Karpas-422 (cell line): ENCODE measurements at regions not wholly inside any gene's neighbourhood (a gene's known extent, or its start where the extent isn't known, plus 50 kb on each side); places are given as distances from the start of the nearest gene placed in this dataset.

Source experiments
- DNase-seq: peaks from one replicate; pipeline ENCODE4 v3.0.0-alpha.2; 2015
- H2AFZ ChIP-seq: fragments of 200-600 bp; sonication (generic); 2 replicates; pipeline ENCODE4 v1.6.1; 2014; ENCODE audit warnings: antibody characterized with exemption, low read length, mixed read lengths
- H3K27ac ChIP-seq: fragments of 200-600 bp; sonication (generic); 2 replicates; pipeline ENCODE4 v1.5.1; 2014; ENCODE audit warnings: mild to moderate bottlenecking, low read length, moderate library complexity
- H3K27me3 ChIP-seq: fragments of 200-600 bp; sonication (generic); 2 replicates; pipeline ENCODE4 v1.6.1; 2014; ENCODE audit warnings: low read length, mixed read lengths
- H3K36me3 ChIP-seq: fragments of 200-600 bp; sonication (generic); 2 replicates; pipeline ENCODE4 v1.6.1; 2014; ENCODE audit warnings: low read length, mixed read lengths; ENCODE audit not compliant: insufficient read depth
- H3K4me1 ChIP-seq: fragments of 200-600 bp; sonication (generic); 2 replicates; pipeline ENCODE4 v1.6.1; 2014; ENCODE audit warnings: mild to moderate bottlenecking, low read length, mixed read lengths
- H3K4me2 ChIP-seq: fragments of 200-600 bp; sonication (generic); 2 replicates; pipeline ENCODE4 v1.6.1; 2014; ENCODE audit warnings: low read length, low read depth, mild to moderate bottlenecking; ENCODE audit not compliant: poor library complexity, severe bottlenecking
- H3K4me3 ChIP-seq: fragments of 200-600 bp; sonication (generic); 2 replicates; pipeline ENCODE4 v1.5.1; 2014; ENCODE audit warnings: mild to moderate bottlenecking, antibody characterized with exemption, low read length, mixed read lengths
- H3K79me2 ChIP-seq: fragments of 200-600 bp; sonication (generic); 2 replicates; pipeline ENCODE4 v1.6.1; 2014; ENCODE audit warnings: mild to moderate bottlenecking, low read length, mixed read lengths
- H3K9ac ChIP-seq: fragments of 200-600 bp; sonication (generic); 2 replicates; pipeline ENCODE4 v1.6.0; 2014; ENCODE audit warnings: low read length
- H3K9me2 ChIP-seq: fragments of 200-600 bp; sonication (generic), shearing (Covaris generic); replicated peaks from 2 replicates; pipeline ENCODE4 v1.6.0; 2014; ENCODE audit warnings: mild to moderate bottlenecking, low read length, moderate library complexity; ENCODE audit not compliant: insufficient read depth
- H3K9me3 ChIP-seq: fragments of 300-700, 200-600 bp; sonication (generic); 2 replicates; pipeline ENCODE4 v1.6.1; 2014; ENCODE audit warnings: low read length, mixed read lengths
- H4K20me1 ChIP-seq: fragments of 200-600 bp; sonication (generic); 2 replicates; pipeline ENCODE4 v1.6.1; 2014; ENCODE audit warnings: mild to moderate bottlenecking, antibody characterized with exemption, low read length, low read depth; ENCODE audit not compliant: insufficient read depth

DNA sequence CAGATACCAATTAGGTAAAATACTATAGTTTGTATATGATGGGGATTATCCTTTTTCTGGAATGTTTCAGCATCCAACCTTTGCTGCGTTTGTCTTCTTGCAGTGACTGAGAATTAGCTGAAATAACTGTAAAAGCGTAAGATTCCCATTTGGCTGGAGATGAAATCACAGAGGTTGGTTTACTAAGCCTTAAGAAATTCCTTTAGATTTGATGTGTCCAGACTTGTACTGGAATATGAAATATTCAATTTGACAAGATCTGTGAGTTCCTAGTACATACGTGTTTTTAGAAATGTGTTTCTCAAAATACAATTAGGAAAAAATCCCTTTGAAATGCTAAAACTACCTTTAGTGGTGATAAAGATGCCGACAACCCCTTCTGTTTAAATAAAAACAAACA, 286.0 kb upstream of the DMRT1 start:
- Histone ChIP-seq H3K9me2 (no peaks in the 10 kb centered on the region), H3K4me2 (no peak overlapping the region), H2AFZ (no peak overlapping the region), H3K4me1 (peaks cover 37% of the 10 kb centered on the region), H3K9me3 (no peaks in the 10 kb centered on the region), H3K79me2 (peaks cover 53% of the 10 kb centered on the region), H3K27ac (peak overlapping the region; percentile 43; the same call in 1 of the 2 replicates), H3K4me3 (no peak overlapping the region), H4K20me1 (no peaks in the 10 kb centered on the region), H3K27me3 (no peaks in the 10 kb centered on the region), H3K9ac (no peak overlapping the region), H3K36me3 (no peaks in the 10 kb centered on the region)
- DNase-seq, result no peak

DNA sequence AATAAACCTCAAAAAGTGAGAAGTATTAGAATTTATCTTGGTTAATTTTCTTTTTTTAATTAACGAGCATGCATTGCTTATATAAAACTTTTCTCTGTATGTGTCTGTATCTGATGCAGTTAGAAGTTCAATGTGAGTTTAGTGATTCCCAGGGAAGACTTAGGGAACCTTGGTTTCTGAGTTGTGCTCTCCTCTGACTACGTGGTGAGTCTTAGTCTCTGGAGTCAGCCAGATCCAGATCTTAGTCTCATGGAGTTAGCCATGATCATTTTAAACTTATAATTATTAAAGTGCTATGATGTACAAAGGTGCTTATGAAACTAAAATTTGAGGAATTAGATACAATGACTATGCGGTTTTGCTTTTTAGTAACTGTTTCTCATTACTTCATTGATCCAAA, 285.3 kb upstream of the DMRT1 start:
- H4K20me1 ChIP-seq, result no peaks in the 10 kb centered on the region
- no peak overlapping the region for H3K4me3 ChIP-seq
- H3K4me1 ChIP-seq, result peaks cover 44% of the 10 kb centered on the region
- H3K4me2 ChIP-seq, result no peak overlapping the region
- H3K9ac ChIP-seq, result no peak overlapping the region
- H3K79me2 ChIP-seq, result peaks cover 56% of the 10 kb centered on the region
- no peaks in the 10 kb centered on the region for H3K36me3 ChIP-seq
- H3K27me3 ChIP-seq, result no peaks in the 10 kb centered on the region
- no peaks in the 10 kb centered on the region for H3K9me3 ChIP-seq
- H3K27ac ChIP-seq, result peak overlapping the region; percentile 43
- no peaks in the 10 kb centered on the region for H3K9me2 ChIP-seq
- no peak overlapping the region for H2AFZ ChIP-seq
- no peak for DNase-seq

DNA sequence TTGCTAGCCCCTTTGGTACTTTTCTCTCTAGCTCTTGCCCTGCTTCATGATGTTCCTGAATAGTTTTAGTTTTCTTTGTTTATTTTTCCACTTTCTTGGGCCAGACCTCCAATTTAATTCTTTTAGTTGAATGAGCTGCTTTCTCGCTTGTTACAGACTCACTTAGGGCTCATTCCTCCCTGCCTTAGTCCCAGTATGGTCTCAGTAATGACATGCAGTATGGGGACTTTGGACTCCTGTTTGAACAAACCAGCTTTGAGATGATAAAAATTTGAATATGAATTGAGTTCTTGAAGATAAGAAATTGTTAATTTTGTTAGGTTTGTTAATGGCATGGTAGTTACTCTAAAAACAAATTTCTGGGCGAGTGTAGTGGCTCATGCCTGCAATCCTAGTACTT, 284.8 kb upstream of the DMRT1 start:
- H3K4me3 ChIP-seq, result no peak overlapping the region
- H3K9me2 ChIP-seq, result no peaks in the 10 kb centered on the region
- peaks cover 49% of the 10 kb centered on the region for H3K4me1 ChIP-seq
- H3K9me3 ChIP-seq, result no peaks in the 10 kb centered on the region
- H3K27ac ChIP-seq, result peak overlapping the region; percentile 43
- H2AFZ ChIP-seq, result no peak overlapping the region
- H3K79me2 ChIP-seq, result peaks cover 60% of the 10 kb centered on the region
- H3K27me3 ChIP-seq, result no peaks in the 10 kb centered on the region
- DNase-seq, result no peak
- no peak overlapping the region for H3K4me2 ChIP-seq
- H4K20me1 ChIP-seq, result no peaks in the 10 kb centered on the region
- no peak overlapping the region for H3K9ac ChIP-seq
- no peaks in the 10 kb centered on the region for H3K36me3 ChIP-seq

DNA sequence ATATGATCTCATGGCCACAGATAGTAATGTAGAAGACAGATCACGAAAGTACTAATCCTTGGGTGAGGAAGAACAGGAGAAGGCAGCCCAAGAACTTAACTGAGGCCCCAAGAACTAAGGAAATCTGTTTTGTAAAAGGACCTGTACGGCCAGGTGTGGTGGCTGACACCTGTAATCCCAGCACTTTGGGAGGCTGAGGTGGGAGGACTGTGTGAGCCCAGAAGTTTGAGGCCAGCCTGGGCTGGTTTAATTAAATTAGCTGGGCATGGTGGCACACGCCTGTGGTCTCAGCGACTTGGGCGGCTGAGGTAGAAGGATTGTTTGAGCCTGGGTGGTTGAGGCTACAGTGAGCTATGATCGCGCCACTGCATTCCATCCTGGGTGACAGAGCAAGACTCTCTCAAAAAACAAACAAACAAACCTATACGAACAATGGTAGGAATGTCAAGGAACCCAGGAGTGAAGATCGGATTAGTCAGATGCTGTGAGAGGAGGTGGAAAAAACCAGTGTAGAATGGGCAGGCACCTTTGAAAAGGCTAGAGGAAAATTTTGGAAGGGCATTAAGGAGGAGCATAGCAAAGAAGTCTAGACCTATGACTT, 283.8 kb upstream of the DMRT1 start:
- H2AFZ ChIP-seq, result no peak overlapping the region
- H3K36me3 ChIP-seq, result no peaks in the 10 kb centered on the region
- H3K79me2 ChIP-seq, result peaks cover 62% of the 10 kb centered on the region
- no peak overlapping the region for H3K9ac ChIP-seq
- no peaks in the 10 kb centered on the region for H3K9me2 ChIP-seq
- no peak overlapping the region for H3K4me3 ChIP-seq
- DNase-seq, result no peak
- no peaks in the 10 kb centered on the region for H3K27me3 ChIP-seq
- peaks cover 57% of the 10 kb centered on the region for H3K4me1 ChIP-seq
- no peak overlapping the region for H3K27ac ChIP-seq
- no peaks in the 10 kb centered on the region for H3K9me3 ChIP-seq
- no peaks in the 10 kb centered on the region for H4K20me1 ChIP-seq
- no peak overlapping the region for H3K4me2 ChIP-seq

DNA sequence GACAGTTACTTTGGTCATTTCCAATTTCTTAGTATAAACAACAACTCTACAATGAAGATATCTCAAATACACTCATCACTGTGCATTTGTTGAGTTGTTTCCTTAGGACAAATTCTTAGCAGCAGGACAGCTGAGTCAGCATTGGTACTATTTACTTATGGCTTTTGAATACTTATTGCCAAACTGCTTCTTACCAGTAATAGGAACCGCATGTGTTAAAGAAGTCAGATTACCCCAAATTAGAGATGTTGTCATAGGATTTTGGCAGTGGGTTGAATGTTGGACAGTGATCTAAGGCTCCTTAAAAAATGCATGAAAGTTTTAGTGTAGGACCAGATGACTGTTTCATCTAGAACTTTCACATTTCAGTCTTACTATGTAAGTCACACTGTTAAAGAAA, 280.1 kb upstream of the DMRT1 start:
- H3K9me2 ChIP-seq, result no peaks in the 10 kb centered on the region
- H3K9me3 ChIP-seq, result no peaks in the 10 kb centered on the region
- peak overlapping the region; percentile 71 for H3K27ac ChIP-seq
- no peaks in the 10 kb centered on the region for H4K20me1 ChIP-seq
- H3K36me3 ChIP-seq, result 0 out of 2 replicates have a peak, but pooled peaks cover 3% of the 10 kb centered on the region
- no peak overlapping the region for H2AFZ ChIP-seq
- H3K4me3 ChIP-seq, result no peak overlapping the region
- H3K9ac ChIP-seq, result no peak overlapping the region
- DNase-seq, result no peak
- no peak overlapping the region for H3K4me2 ChIP-seq
- peaks cover 47% of the 10 kb centered on the region for H3K79me2 ChIP-seq
- peaks cover 74% of the 10 kb centered on the region for H3K4me1 ChIP-seq
- no peaks in the 10 kb centered on the region for H3K27me3 ChIP-seq

DNA sequence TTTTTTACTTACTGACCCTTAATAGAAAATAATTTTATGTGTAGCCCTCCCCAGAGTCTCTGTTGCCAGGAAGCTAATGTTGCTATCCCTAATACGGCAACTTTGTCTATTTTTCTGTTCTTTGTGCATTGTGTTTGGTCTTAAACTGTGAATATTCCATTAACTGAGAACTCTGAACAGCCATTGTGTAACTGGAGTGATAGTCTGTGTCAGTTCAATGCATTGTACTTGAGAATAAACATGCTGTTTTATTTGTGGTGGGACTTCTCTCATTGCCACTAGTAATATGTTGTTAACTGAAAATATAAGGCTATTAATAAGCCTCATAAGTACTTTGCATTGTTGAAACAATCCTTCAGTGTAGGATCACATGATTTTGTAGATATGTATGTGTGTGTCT, 278.3 kb upstream of the DMRT1 start:
- Histone ChIP-seq H3K9me3 (no peaks in the 10 kb centered on the region), H3K9ac (peak overlapping the region; percentile 38), H3K79me2 (peaks cover 31% of the 10 kb centered on the region), H2AFZ (no peak overlapping the region), H3K36me3 (0 out of 2 replicates have a peak, but pooled peaks cover 3% of the 10 kb centered on the region), H3K4me2 (peak overlapping the region; percentile 42), H3K4me1 (peaks cover 88% of the 10 kb centered on the region), H4K20me1 (no peaks in the 10 kb centered on the region), H3K4me3 (no peak overlapping the region), H3K9me2 (no peaks in the 10 kb centered on the region), H3K27me3 (no peaks in the 10 kb centered on the region), H3K27ac (peak overlapping the region; percentile 98)
- no peak for DNase-seq

DNA sequence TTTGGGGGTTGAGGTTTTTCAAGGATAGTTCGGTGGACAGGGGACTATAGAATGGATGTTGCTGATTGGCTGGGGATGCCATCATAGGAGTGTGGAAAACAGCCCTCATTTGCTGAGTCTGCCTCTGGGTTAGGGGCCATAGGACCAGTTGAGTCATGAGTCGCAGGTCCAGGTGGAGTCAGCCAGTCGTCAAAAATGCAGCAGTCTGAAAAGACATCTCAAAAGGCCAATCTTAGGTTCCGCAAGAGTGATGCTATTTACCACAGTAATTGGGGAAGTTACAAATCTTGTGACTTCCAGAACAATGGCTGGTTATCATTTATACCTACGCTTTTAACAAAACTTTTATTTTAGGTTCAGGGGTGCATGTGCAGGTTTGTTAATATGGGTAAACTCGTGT, 276.0 kb upstream of the DMRT1 start:
- peak overlapping the region; percentile 11 for H3K4me2 ChIP-seq
- 0 out of 2 replicates have a peak, but pooled peaks cover 3% of the 10 kb centered on the region for H3K36me3 ChIP-seq
- H3K27me3 ChIP-seq, result no peaks in the 10 kb centered on the region
- no peaks in the 10 kb centered on the region for H3K9me3 ChIP-seq
- H3K27ac ChIP-seq, result peak overlapping the region; percentile 98
- DNase-seq, result peak; percentile 89
- H3K4me3 ChIP-seq, result no peak overlapping the region; the same call in 1 of the 2 replicates
- H3K9me2 ChIP-seq, result no peaks in the 10 kb centered on the region
- H4K20me1 ChIP-seq, result no peaks in the 10 kb centered on the region
- no peak overlapping the region for H2AFZ ChIP-seq
- peaks cover 95% of the 10 kb centered on the region for H3K4me1 ChIP-seq
- H3K9ac ChIP-seq, result peak overlapping the region; percentile 33; the same call in 1 of the 2 replicates
- peaks cover 41% of the 10 kb centered on the region for H3K79me2 ChIP-seq

DNA sequence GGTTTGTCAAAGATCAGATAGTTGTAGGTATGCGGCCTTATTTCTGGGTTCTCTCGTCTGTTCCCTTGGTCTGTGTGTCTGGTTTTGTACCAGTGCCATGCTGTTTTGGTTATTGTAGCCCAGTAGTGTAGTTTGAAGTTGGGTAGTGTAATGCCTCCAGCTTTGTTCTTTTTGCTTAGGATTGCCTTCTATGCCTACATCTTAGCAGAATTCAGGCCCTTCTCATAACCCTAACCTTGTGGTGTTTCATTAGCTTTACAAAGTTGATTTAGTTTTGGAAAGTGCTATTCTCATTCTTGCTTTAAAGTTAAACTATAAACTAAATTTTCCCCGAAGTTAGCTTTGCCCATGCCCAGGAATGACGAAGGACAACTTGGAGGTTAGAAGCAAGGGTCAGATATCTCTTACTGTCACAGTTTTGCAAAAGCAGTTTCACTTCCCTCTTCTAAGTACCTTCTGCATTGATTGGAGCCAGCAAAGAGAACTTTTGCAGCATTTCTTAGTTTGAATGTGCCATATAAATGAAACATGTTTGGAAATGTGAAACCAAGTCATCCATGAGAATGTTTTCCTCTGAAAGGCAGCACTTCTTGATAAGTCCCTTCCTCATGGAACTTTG, 274.3 kb upstream of the DMRT1 start:
- Histone ChIP-seq H4K20me1 (no peaks in the 10 kb centered on the region), H3K36me3 (0 out of 2 replicates have a peak, but pooled peaks cover 7% of the 10 kb centered on the region), H3K4me1 (peaks cover 97% of the 10 kb centered on the region), H2AFZ (no peak overlapping the region), H3K9me2 (no peaks in the 10 kb centered on the region), H3K9me3 (no peaks in the 10 kb centered on the region), H3K4me2 (peak overlapping the region; percentile 75), H3K27me3 (no peaks in the 10 kb centered on the region), H3K79me2 (peaks cover 50% of the 10 kb centered on the region), H3K4me3 (peak overlapping the region; percentile 50), H3K9ac (peak overlapping the region; percentile 63), H3K27ac (peak overlapping the region; percentile 98)
- DNase-seq, result peak; percentile 91
